HL-60 (cell line): ENCODE measurements at regions not wholly inside any gene's neighbourhood (a gene's known extent, or its start where the extent isn't known, plus 50 kb on each side); places are given as distances from the start of the nearest gene placed in this dataset.

Source experiments
- DNase-seq, 2 experiments: peaks; one replicate each; pipeline ENCODE4 v3.0.0-alpha.2; 2010 to 2020; ENCODE audit warnings: low read depth in 1 of 2, low spot score in 1 of 2
- H3K27ac ChIP-seq: fragments of 250-450 bp; sonication (Bioruptor Pico); replicated peaks from 2 replicates; pipeline ENCODE4 v1.5.1; 2020; ENCODE audit warnings: mild to moderate bottlenecking, moderate library complexity
- H3K27me3 ChIP-seq: fragments of 250-450 bp; sonication (Bioruptor Pico); 2 replicates; pipeline ENCODE4 v1.5.1; 2021; ENCODE audit warnings: mild to moderate bottlenecking, moderate library complexity; ENCODE audit not compliant: insufficient read depth, poor library complexity, severe bottlenecking
- H3K4me3 ChIP-seq: replicated peaks from 2 replicates; pipeline ENCODE4 v1.5.1; 2011; ENCODE audit warnings: mild to moderate bottlenecking, control low read depth, low read length; ENCODE audit not compliant: insufficient read depth
- GABPA ChIP-seq: IDR thresholded peaks from 2 replicates; pipeline ENCODE4 v1.6.1; 2012; ENCODE audit warnings: low read depth
- POLR2AphosphoS5 ChIP-seq: IDR thresholded peaks from 2 replicates; pipeline ENCODE4 v1.6.1; 2012; ENCODE audit warnings: low read depth
- REST ChIP-seq: IDR thresholded peaks from 2 replicates; pipeline ENCODE4 v1.6.1; 2012; ENCODE audit warnings: low read depth; ENCODE audit not compliant: insufficient replicate concordance
- SPI1 ChIP-seq: IDR thresholded peaks from 2 replicates; pipeline ENCODE4 v1.6.1; 2012; ENCODE audit warnings: low read depth, mild to moderate bottlenecking, borderline replicate concordance
- TF ChIP-seq, protein P1 (sequence below): IDR thresholded peaks from one replicate; pipeline ENCODE4 v1.5.1; 2011; ENCODE audit warnings: low read length, control low read depth, inconsistent platforms; ENCODE audit not compliant: insufficient read depth

DNA sequence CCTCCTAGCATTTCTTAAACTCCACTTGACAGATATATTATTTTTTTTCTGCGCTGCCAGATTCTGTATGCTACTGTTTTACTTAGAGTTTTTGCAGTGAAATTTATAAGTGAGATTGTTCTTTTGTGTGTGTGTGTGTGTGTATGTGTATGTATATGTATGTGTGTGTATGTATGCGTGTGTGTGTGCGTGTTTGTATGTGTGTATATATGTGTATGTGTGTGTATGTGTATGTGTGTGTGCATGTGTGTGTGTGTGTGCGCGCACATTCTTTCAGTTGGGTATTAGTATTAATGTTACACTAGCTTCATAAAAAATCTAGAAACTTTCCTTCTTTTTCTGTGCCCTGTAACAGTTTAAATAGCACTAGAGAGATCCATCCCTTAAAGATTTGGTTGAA lies 152.6 kb upstream of the CSF3R start:
- no peak for TF ChIP-seq SPI1
- Histone ChIP-seq H3K4me3 (no peak overlapping the region), H3K27ac (no peak overlapping the region), H3K27me3 (peaks cover 2% of the 10 kb centered on the region)
- no peak for DNase-seq

DNA sequence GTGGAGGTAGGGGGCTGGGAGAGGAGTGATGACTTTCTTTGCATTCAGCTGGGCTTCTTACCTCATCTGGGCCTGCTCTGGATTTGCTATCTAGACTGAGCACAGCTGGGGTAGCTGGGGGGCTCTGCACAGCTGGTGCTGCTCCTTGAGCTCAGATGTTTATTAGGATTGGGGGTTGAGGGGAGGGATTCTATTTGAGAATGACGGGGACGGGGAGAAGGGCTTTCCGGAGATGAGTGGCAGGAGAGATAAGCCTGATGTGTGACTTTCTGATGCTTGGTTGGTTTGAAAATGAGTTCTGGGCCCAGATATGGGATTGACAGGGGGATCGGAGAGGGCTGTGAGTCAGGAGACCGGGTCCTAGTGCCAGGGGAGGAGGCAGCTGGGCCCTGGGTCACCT lies 146.1 kb upstream of the CSF3R start:
- Histone ChIP-seq H3K27ac (no peak overlapping the region), H3K27me3 (no peaks in the 10 kb centered on the region), H3K4me3 (no peak overlapping the region)
- TF ChIP-seq SPI1, result no peak
- no peak for TF ChIP-seq REST
- no peak for TF ChIP-seq GABPA
- no peak for TF ChIP-seq POLR2AphosphoS5
- TF ChIP-seq, protein P1, sequence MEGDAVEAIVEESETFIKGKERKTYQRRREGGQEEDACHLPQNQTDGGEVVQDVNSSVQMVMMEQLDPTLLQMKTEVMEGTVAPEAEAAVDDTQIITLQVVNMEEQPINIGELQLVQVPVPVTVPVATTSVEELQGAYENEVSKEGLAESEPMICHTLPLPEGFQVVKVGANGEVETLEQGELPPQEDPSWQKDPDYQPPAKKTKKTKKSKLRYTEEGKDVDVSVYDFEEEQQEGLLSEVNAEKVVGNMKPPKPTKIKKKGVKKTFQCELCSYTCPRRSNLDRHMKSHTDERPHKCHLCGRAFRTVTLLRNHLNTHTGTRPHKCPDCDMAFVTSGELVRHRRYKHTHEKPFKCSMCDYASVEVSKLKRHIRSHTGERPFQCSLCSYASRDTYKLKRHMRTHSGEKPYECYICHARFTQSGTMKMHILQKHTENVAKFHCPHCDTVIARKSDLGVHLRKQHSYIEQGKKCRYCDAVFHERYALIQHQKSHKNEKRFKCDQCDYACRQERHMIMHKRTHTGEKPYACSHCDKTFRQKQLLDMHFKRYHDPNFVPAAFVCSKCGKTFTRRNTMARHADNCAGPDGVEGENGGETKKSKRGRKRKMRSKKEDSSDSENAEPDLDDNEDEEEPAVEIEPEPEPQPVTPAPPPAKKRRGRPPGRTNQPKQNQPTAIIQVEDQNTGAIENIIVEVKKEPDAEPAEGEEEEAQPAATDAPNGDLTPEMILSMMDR, result no peak
- no peak for DNase-seq

GRCh38 chr1:36626435-36626834 lies 143.7 kb upstream of the CSF3R start:
- TF ChIP-seq REST (no peak), POLR2AphosphoS5 (no peak), SPI1 (no peak), GABPA (no peak)
- TF ChIP-seq, protein P1, result no peak
- Histone ChIP-seq H3K27ac (no peak overlapping the region), H3K27me3 (no peaks in the 10 kb centered on the region), H3K4me3 (no peak overlapping the region)
- no peak for DNase-seq

DNA sequence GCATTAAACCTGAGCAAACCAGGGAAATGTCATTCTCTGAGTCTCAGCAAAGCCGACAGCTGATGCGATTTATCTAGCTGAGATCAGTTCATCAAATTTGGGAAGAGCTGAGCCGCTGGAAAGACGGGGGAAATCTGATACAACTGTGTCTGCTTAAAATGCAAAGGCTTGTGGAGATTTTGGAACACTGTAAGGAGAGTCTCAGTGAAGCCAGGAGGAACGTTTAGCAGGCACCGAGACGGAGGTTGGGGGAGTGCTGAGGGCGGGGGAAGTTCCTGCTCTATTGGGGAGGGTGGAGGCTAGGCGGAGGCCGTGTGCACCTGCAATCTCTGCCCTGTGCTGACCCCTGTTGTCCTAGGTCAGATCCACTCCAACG lies 143.2 kb upstream of the CSF3R start:
- Histone ChIP-seq H3K4me3 (no peak overlapping the region), H3K27me3 (no peaks in the 10 kb centered on the region), H3K27ac (no peak overlapping the region)
- TF ChIP-seq SPI1, result no peak
- TF ChIP-seq, protein P1, result no peak
- no peak for TF ChIP-seq REST
- no peak for TF ChIP-seq GABPA
- TF ChIP-seq POLR2AphosphoS5, result no peak
- no peak for DNase-seq
